ENCODE measurements at regions not wholly inside any gene's neighbourhood (a gene's known extent, or its start where the extent isn't known, plus 50 kb on each side); places are given as distances from the start of the nearest gene placed in this dataset.

DNA sequence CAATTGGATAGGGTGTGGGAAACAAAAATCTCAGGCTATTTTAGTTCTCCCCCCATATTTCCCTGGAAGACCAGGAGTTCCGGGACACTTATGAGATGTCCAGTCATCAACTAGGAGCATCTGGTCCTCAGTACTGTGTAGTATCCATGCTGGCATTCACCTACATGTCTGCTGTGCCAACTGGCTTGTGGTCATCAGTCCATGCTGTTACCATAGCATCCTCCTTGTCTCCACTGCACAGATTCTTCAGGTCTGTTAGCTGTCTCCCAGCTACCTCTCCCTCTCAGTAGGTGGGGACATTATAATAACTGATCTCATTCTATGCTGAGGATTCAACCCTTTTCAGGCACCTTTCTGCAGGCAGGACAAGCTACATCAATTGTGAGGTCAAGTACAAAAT lies 302.9 kb downstream of the BARHL2 start:
- H3K9me3 ChIP-seq (ENCODE audit: low read length): no peaks in the 10 kb centered on the region
- H3F3A ChIP-seq (ENCODE audit: insufficient read depth, low read length): no peaks in the 10 kb centered on the region
- H3K9ac ChIP-seq (ENCODE audit: low read length): no peak overlapping the region
- H3K36me3 ChIP-seq (ENCODE audit: insufficient read depth, low read length): no peaks in the 10 kb centered on the region
- no peaks in the 10 kb centered on the region for H3K27me3 ChIP-seq (ENCODE audit: insufficient read depth, low read length)
- H4K20me1 ChIP-seq (ENCODE audit: insufficient read depth, low read length): no peaks in the 10 kb centered on the region
- no peak overlapping the region for H2AFZ ChIP-seq (ENCODE audit: low read length)
- H3K9me2 ChIP-seq (ENCODE audit: low read depth, low read length): no peaks in the 10 kb centered on the region
- no peaks in the 10 kb centered on the region for H3K4me1 ChIP-seq (ENCODE audit: insufficient read depth, low read length, severe bottlenecking)
- H3K4me2 ChIP-seq (ENCODE audit: low read length): no peak overlapping the region
- no peak overlapping the region for H3K27ac ChIP-seq (ENCODE audit: low read depth, low read length, poor library complexity, severe bottlenecking)
- no peaks in the 10 kb centered on the region for H3K79me2 ChIP-seq (ENCODE audit: insufficient read depth, low read length)
- H3K4me3 ChIP-seq (ENCODE audit: low read depth, low read length, poor library complexity, severe bottlenecking): no peak overlapping the region
- TF ChIP-seq, protein P1, sequence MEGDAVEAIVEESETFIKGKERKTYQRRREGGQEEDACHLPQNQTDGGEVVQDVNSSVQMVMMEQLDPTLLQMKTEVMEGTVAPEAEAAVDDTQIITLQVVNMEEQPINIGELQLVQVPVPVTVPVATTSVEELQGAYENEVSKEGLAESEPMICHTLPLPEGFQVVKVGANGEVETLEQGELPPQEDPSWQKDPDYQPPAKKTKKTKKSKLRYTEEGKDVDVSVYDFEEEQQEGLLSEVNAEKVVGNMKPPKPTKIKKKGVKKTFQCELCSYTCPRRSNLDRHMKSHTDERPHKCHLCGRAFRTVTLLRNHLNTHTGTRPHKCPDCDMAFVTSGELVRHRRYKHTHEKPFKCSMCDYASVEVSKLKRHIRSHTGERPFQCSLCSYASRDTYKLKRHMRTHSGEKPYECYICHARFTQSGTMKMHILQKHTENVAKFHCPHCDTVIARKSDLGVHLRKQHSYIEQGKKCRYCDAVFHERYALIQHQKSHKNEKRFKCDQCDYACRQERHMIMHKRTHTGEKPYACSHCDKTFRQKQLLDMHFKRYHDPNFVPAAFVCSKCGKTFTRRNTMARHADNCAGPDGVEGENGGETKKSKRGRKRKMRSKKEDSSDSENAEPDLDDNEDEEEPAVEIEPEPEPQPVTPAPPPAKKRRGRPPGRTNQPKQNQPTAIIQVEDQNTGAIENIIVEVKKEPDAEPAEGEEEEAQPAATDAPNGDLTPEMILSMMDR (IDR thresholded peaks at IDR 0.05; ENCODE audit: low read length): no peak
- no peak for TF ChIP-seq EZH2 (IDR thresholded peaks at IDR 0.05; ENCODE audit: borderline replicate concordance, low read length)

DNA sequence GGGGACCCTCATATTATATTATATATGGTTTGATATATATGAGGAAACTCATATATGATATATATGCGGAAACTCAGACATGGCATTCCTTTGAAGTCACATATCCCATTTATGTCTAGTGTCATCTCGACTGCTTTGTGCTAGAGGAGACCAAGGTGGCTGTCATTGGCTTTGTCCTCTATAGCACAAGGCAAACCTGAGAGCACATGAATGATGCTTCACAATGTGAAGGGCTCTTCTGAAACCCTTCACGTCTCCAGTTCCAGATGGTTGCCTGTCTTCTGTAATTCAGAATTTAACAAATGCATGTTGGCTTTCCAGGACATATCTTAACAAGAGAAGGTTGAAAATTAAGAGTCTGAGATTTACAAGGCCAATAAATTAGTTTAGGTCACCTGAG lies 303.6 kb downstream of the BARHL2 start:
- no peaks in the 10 kb centered on the region for H3K27me3 ChIP-seq (ENCODE audit: insufficient read depth, low read length)
- H3K79me2 ChIP-seq (ENCODE audit: insufficient read depth, low read length): no peaks in the 10 kb centered on the region
- H2AFZ ChIP-seq (ENCODE audit: low read length): no peak overlapping the region
- H4K20me1 ChIP-seq (ENCODE audit: insufficient read depth, low read length): no peaks in the 10 kb centered on the region
- H3K4me3 ChIP-seq (ENCODE audit: low read depth, low read length, poor library complexity, severe bottlenecking): no peak overlapping the region
- H3K9me2 ChIP-seq (ENCODE audit: low read depth, low read length): no peaks in the 10 kb centered on the region
- no peaks in the 10 kb centered on the region for H3K9me3 ChIP-seq (ENCODE audit: low read length)
- no peak overlapping the region for H3K9ac ChIP-seq (ENCODE audit: low read length)
- no peaks in the 10 kb centered on the region for H3K4me1 ChIP-seq (ENCODE audit: insufficient read depth, low read length, severe bottlenecking)
- TF ChIP-seq EZH2 (IDR thresholded peaks at IDR 0.05; ENCODE audit: borderline replicate concordance, low read length): no peak
- TF ChIP-seq, protein P1 (IDR thresholded peaks at IDR 0.05; ENCODE audit: low read length): no peak
- H3K4me2 ChIP-seq (ENCODE audit: low read length): no peak overlapping the region
- H3K36me3 ChIP-seq (ENCODE audit: insufficient read depth, low read length): no peaks in the 10 kb centered on the region
- no peak overlapping the region for H3K27ac ChIP-seq (ENCODE audit: low read depth, low read length, poor library complexity, severe bottlenecking)
- H3F3A ChIP-seq (ENCODE audit: insufficient read depth, low read length): no peaks in the 10 kb centered on the region

DNA sequence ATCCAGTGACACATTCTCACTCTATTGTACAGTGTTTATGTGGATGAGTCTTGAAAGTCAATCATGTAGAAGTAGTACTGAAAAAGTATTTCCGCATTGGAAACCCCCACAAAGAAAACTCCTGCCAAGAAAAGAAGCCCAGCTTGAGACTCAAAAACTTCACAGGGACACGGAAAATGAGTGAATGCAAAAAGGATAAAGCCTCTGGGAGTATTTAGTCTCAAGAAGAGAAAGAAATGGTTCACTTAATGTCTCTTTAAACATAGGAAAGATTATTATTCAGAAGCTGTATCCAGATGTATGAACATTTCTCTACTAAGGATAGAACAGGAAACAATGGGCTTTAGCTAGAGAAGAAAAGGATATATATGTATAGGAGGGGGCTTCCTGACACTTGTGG lies 304.5 kb downstream of the BARHL2 start:
- Histone ChIP-seq H3K4me2 (ENCODE audit: low read length) (no peak overlapping the region), H3K4me1 (ENCODE audit: insufficient read depth, low read length, severe bottlenecking) (no peaks in the 10 kb centered on the region), H2AFZ (ENCODE audit: low read length) (no peak overlapping the region), H3K9ac (ENCODE audit: low read length) (no peak overlapping the region), H3K4me3 (ENCODE audit: low read depth, low read length, poor library complexity, severe bottlenecking) (no peak overlapping the region), H3K27me3 (ENCODE audit: insufficient read depth, low read length) (no peaks in the 10 kb centered on the region), H3K79me2 (ENCODE audit: insufficient read depth, low read length) (no peaks in the 10 kb centered on the region), H3K27ac (ENCODE audit: low read depth, low read length, poor library complexity, severe bottlenecking) (no peak overlapping the region), H3K9me3 (ENCODE audit: low read length) (no peaks in the 10 kb centered on the region), H3F3A (ENCODE audit: insufficient read depth, low read length) (no peaks in the 10 kb centered on the region), H4K20me1 (ENCODE audit: insufficient read depth, low read length) (no peaks in the 10 kb centered on the region), H3K36me3 (ENCODE audit: insufficient read depth, low read length) (no peaks in the 10 kb centered on the region), H3K9me2 (ENCODE audit: low read depth, low read length) (no peaks in the 10 kb centered on the region)
- TF ChIP-seq, protein P1 (IDR thresholded peaks at IDR 0.05; ENCODE audit: low read length): no peak
- no peak for TF ChIP-seq EZH2 (IDR thresholded peaks at IDR 0.05; ENCODE audit: borderline replicate concordance, low read length)
